Activated CD4-positive, alpha-beta memory T cell treated with anti-CD3 and anti-CD28 coated beads for 36 hours (primary cell): ENCODE measurements at regions not wholly inside any gene's neighbourhood (a gene's known extent, or its start where the extent isn't known, plus 50 kb on each side); places are given as distances from the start of the nearest gene placed in this dataset.

Experiments
- CTCF ChIA-PET: fragments of 350-600 bp; sonication (Branson Sonifier 250); formaldehyde crosslinking; loops from one replicate; lab custom pipeline; 2021; ENCODE audit warnings: antibody characterized with exemption, inconsistent platforms; lab: Charles Lee
- POLR2A ChIA-PET: fragments of 350-600 bp; sonication (Branson Sonifier 250); formaldehyde crosslinking; loops from one replicate; lab custom pipeline; 2021; ENCODE audit warnings: antibody characterized with exemption; lab: Charles Lee
- DNase-seq: peaks from one replicate; pipeline ENCODE4 v3.0.0-alpha.2; 2020
- H3K27ac Mint-ChIP-seq: one replicate; pipeline ENCODE4 v1.8.0; 2021; ENCODE audit warnings: mixed read lengths
- H3K27me3 Mint-ChIP-seq: one replicate; pipeline ENCODE4 v1.8.0; 2021; ENCODE audit warnings: mixed read lengths
- H3K36me3 Mint-ChIP-seq: one replicate; pipeline ENCODE4 v1.8.0; 2021; ENCODE audit warnings: mixed read lengths
- H3K4me1 Mint-ChIP-seq: one replicate; pipeline ENCODE4 v1.8.0; 2021; ENCODE audit warnings: low read depth, mixed read lengths
- H3K4me3 Mint-ChIP-seq: one replicate; pipeline ENCODE4 v1.8.0; 2021; ENCODE audit warnings: mild to moderate bottlenecking, mixed read lengths
- H3K9me3 Mint-ChIP-seq: one replicate; pipeline ENCODE4 v1.8.0; 2021; ENCODE audit warnings: mixed read lengths
- intact Hi-C: fragments of 100-400 bp; cut with micrococcal nuclease; formaldehyde crosslinking; loops from one replicate; pipeline ENCODE4 v1.15.1; 2023

DNA sequence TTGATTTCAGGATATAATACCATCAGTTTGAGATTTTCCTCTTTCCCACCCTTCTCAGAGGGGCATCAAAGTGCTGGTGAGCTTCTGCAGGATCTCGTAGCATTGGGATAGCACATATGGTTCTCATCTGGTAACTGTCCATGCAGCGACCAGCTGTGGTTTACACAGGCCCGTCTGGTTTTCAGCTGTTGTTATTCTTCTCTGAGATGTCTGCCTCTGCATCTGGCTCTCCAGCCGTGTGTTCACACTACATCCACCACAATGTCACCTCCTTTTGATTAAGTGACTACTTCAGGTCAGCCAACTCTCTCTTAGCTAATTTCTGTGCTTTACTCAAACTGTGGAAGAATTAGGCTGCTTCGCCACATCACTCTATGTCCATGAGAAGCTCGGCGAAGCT is 676.7 kb upstream of the TENM3 start:
- POLR2A ChIA-PET: no interaction called here
- CTCF ChIA-PET: no interaction called here
- Mint-ChIP-seq H3K27ac (no peak overlapping the region), H3K36me3 (no peaks in the 10 kb centered on the region), H3K4me1 (no peaks in the 10 kb centered on the region), H3K4me3 (no peak overlapping the region), H3K9me3 (peaks cover 3% of the 10 kb centered on the region), H3K27me3 (no peaks in the 10 kb centered on the region)
- intact Hi-C loops: no loop called here
- no peak for DNase-seq

DNA sequence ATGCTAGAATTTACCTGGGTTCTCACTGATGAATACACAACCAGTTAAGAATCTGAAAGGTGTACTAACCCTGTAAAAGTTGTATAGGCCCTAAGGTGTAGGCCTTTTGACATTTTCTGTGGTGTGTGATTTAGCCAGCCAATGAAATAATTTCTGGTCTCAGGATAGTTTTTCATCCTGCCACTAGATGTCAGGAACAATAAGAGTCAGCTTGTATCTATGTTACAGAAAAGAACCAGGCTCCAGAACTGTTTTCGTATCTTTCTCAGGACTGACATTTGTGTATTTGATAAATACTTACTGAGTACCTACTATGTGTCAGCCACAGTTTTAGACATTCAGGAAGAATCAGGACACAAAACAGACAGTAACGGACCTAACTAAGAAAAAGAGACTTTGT is 673.6 kb upstream of the TENM3 start:
- Mint-ChIP-seq H3K4me1 (no peaks in the 10 kb centered on the region), H3K27ac (no peak overlapping the region), H3K27me3 (no peaks in the 10 kb centered on the region), H3K9me3 (peaks cover 3% of the 10 kb centered on the region), H3K36me3 (no peaks in the 10 kb centered on the region), H3K4me3 (no peak overlapping the region)
- DNase-seq: no peak
- ChIA-PET CTCF (no interaction called here), POLR2A (no interaction called here)
- intact Hi-C loops: no loop called here

DNA sequence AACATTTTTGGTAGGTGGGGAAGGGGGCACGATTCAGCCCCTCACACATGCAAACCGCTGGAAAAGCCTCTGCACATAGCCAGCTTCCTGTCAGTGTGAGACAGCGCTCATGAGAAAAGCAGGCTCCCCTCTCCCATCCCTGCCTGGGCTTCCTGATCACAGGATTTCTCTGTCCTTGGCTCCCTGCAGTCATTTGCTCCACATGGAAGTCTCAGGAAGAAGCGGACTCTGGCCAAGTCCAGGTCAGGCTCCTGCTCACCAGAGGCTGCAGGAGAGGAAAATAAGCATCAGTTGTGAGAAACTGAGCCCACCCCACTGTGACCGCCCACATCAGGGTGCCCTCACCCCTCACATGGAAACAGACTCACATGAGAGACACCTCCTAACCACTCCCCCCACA is 664.3 kb upstream of the TENM3 start:
- Mint-ChIP-seq H3K9me3 (peaks cover 9% of the 10 kb centered on the region), H3K4me3 (no peak overlapping the region), H3K27me3 (no peaks in the 10 kb centered on the region), H3K36me3 (no peaks in the 10 kb centered on the region), H3K27ac (no peak overlapping the region), H3K4me1 (no peaks in the 10 kb centered on the region)
- ChIA-PET CTCF (no interaction called here), POLR2A (no interaction called here)
- no peak for DNase-seq
- intact Hi-C loops: no loop called here

DNA sequence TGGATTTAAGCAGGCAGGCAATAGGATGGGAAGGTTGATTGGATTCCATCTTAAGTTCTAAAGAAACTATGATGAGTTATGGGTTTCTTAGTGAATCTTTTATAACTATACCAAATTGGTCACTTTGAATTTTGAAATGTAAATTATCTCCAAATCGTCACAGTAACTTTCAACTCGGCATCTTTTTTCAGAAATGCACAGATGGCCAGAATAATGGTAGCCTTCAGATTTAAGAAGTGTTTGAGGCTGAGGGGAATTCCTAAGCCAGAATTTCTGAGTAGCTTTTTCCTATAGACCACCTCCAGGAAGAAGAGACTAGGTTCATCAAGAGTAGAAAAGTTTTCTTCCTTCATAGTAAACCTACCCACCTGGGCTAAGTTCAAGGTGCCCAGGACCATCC is 663.7 kb upstream of the TENM3 start:
- Mint-ChIP-seq H3K27ac (no peak overlapping the region), H3K27me3 (no peaks in the 10 kb centered on the region), H3K4me1 (no peaks in the 10 kb centered on the region), H3K4me3 (no peak overlapping the region), H3K9me3 (peaks cover 9% of the 10 kb centered on the region), H3K36me3 (no peaks in the 10 kb centered on the region)
- ChIA-PET POLR2A (no interaction called here), CTCF (no interaction called here)
- DNase-seq: no peak
- intact Hi-C loops: no loop called here

DNA sequence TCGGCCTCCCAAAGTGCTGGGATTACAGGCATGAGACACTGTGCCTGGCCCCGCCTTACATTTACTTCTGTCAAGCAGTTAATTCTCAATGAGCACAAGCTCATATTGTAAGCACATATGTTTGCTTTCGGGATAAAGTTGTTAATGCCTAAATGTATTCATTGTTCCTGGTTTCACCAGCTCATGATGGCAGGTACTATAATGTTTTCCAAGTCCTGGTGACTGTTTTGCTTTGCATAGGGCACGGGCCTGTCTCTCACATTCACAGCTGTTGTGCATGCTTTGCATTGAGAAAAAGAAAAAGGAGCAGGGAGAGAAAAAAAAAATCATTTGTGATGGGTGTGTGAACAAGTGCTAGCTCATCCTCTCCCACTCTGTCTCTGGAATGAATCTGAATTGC is 661.2 kb upstream of the TENM3 start:
- ChIA-PET POLR2A (no interaction called here), CTCF (no interaction called here)
- no peaks in the 10 kb centered on the region for H3K4me1 Mint-ChIP-seq
- H3K36me3 Mint-ChIP-seq: no peaks in the 10 kb centered on the region
- no peak overlapping the region for H3K4me3 Mint-ChIP-seq
- intact Hi-C loops: no loop called here
- no peak overlapping the region for H3K27ac Mint-ChIP-seq
- DNase-seq: no peak
- peaks cover 3% of the 10 kb centered on the region for H3K9me3 Mint-ChIP-seq
- no peaks in the 10 kb centered on the region for H3K27me3 Mint-ChIP-seq

DNA sequence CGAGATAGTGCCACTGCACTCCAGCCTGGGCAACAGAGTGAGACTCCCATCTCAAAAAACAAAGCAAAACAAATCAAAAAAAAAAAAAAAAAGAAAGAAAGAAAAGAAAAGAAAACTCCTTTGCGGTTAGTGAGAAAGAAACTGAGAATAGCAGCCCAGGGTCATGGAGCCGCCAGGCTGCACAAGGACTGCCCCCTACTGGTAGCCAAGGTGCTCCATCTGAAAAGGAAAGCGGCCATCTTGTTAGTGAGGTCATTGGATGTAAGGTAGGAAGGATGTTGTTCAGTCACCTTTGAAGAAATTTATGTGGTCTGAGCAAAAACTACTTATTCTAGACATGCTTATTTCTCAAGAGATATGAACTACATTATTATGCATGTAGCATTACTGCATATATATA is 660.6 kb upstream of the TENM3 start:
- POLR2A ChIA-PET: no interaction called here
- Mint-ChIP-seq H3K36me3 (no peaks in the 10 kb centered on the region), H3K4me1 (no peaks in the 10 kb centered on the region), H3K27ac (no peak overlapping the region), H3K27me3 (no peaks in the 10 kb centered on the region), H3K9me3 (peaks cover 6% of the 10 kb centered on the region), H3K4me3 (no peak overlapping the region)
- CTCF ChIA-PET: no interaction called here
- no peak for DNase-seq
- intact Hi-C loops: no loop called here

DNA sequence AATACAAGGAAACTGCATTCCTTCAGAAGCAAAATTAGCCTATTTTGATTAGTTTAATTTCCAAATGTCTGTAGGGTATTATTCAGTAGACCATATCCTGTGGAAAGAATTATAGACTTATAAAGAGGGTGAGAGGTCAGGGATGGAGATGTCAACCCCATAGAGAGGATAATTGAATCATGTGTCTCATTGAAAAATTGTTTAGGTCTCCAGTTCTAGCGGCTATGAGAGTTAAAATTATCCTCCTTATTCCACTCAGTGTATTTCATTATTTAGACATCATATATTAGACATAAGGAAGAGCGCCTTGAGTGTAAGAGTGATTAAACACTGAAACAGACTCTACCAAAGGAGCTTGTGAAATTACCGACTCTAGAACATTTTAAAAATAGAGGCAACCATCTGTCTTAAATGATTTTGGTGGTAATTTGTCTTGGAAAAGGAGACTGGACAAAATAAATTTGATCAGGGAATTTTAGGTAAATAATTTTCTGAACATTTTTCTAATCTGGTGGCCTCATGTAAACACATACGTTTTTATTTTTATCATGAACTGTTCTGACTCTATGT is 654.4 kb upstream of the TENM3 start:
- H3K4me1 Mint-ChIP-seq: no peaks in the 10 kb centered on the region
- H3K9me3 Mint-ChIP-seq: peaks cover 7% of the 10 kb centered on the region
- CTCF ChIA-PET: no interaction called here
- H3K4me3 Mint-ChIP-seq: no peak overlapping the region
- no peak overlapping the region for H3K27ac Mint-ChIP-seq
- DNase-seq: no peak
- intact Hi-C loops: no loop called here
- H3K36me3 Mint-ChIP-seq: no peaks in the 10 kb centered on the region
- POLR2A ChIA-PET: no interaction called here
- H3K27me3 Mint-ChIP-seq: no peaks in the 10 kb centered on the region

DNA sequence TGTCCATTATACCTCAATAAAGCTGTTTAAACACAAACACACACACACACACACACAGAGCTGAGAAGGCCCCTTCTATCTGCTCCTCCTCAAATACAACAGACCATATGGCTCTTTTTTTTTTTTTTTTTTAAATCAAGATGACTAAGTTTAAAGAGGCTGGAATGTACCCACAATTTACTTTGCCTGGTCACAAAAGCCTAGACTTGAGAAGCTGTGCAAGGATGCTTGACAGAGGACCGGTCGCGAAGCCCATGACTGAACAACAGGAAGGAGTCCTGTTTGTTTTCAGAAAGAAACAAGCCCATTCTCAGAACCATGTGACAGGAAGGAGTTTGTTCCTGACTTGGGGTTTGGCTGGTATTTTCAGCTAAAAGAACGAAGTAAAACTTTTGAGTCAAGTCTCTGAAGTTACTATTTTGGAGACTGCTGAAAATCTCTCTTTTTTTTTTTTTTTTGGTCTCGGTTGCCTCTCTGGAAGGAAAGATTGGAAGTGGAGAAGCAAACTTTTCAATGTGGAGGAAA is 650.9 kb upstream of the TENM3 start:
- POLR2A ChIA-PET: no interaction called here
- no peak for DNase-seq
- Mint-ChIP-seq H3K9me3 (peaks cover 8% of the 10 kb centered on the region), H3K36me3 (no peaks in the 10 kb centered on the region), H3K27ac (no peak overlapping the region), H3K27me3 (no peaks in the 10 kb centered on the region), H3K4me3 (no peak overlapping the region), H3K4me1 (no peaks in the 10 kb centered on the region)
- CTCF ChIA-PET: no interaction called here
- intact Hi-C loops: no loop called here

DNA sequence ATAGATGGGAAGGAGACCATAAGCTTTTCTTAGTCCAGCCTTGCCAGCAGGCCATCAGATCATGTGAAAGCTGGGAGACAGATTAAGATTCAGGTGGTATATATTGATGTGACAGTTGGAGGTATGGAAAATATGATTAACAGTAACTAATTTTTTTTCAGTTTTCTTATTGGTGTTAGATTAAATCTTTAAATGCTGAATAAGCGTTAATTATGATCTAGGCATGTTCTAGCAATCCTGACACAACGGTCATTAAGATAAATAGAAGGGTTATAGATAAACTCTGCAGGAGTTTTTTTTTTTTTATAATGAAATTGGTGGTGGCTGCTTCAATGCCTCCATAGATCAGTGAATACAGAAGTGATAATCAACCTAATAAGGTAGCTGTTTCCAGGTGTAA is 649.5 kb upstream of the TENM3 start:
- no peaks in the 10 kb centered on the region for H3K4me1 Mint-ChIP-seq
- intact Hi-C loops: no loop called here
- POLR2A ChIA-PET: no interaction called here

DNA sequence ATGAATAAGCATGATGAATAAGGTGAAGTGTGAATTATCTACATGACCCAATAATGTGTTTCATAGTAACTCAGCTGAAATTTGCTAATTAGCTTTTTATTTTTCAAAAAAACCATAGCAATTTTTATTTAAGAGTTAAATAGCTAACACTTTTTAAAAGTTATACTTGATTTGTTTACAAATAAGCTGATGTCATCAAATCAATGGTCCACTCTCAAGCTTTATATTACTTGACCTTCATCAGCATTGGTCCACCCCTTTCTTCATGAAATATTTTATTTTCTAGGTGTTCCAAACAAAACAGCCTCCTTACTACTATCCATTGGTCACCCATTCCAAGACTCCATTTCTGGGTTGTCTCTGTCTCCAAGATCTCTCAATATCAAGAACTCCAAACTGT is 649.0 kb upstream of the TENM3 start:
- no peak for DNase-seq
- Mint-ChIP-seq H3K36me3 (no peaks in the 10 kb centered on the region), H3K9me3 (peaks cover 2% of the 10 kb centered on the region), H3K27ac (no peak overlapping the region), H3K27me3 (no peaks in the 10 kb centered on the region), H3K4me3 (no peak overlapping the region), H3K4me1 (no peaks in the 10 kb centered on the region)
- intact Hi-C loops: no loop called here
- ChIA-PET POLR2A (no interaction called here), CTCF (no interaction called here)

More for the DNA sequence above, 649.5 kb upstream of the TENM3 start:
- no peaks in the 10 kb centered on the region for H3K36me3 Mint-ChIP-seq
- H3K9me3 Mint-ChIP-seq: peaks cover 2% of the 10 kb centered on the region
- H3K4me3 Mint-ChIP-seq: no peak overlapping the region
- H3K27ac Mint-ChIP-seq: no peak overlapping the region
- CTCF ChIA-PET: no interaction called here
- no peaks in the 10 kb centered on the region for H3K27me3 Mint-ChIP-seq
- no peak for DNase-seq

DNA sequence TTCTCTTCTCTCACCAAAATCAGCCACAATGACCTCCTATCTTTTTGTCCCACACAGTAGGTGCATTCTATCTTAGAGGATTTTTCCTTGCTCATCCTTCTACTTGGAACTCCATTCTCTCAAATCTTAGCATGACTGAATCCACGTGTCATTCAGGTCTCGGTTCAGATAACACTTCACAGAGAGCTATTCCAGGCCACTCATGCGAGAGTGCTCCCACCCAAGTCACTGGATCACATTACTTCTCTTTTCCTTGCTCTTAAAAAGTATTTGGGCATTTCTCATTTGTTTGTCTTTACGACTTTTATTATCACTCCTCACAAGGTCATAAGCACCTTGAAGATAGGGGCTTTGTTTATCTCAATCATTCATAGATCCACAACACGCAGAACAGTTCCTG is 647.5 kb upstream of the TENM3 start:
- ChIA-PET POLR2A (no interaction called here), CTCF (no interaction called here)
- intact Hi-C loops: no loop called here
- Mint-ChIP-seq H3K9me3 (peaks cover 2% of the 10 kb centered on the region), H3K4me1 (no peaks in the 10 kb centered on the region), H3K27ac (no peak overlapping the region), H3K4me3 (no peak overlapping the region), H3K27me3 (no peaks in the 10 kb centered on the region), H3K36me3 (no peaks in the 10 kb centered on the region)
- no peak for DNase-seq

DNA sequence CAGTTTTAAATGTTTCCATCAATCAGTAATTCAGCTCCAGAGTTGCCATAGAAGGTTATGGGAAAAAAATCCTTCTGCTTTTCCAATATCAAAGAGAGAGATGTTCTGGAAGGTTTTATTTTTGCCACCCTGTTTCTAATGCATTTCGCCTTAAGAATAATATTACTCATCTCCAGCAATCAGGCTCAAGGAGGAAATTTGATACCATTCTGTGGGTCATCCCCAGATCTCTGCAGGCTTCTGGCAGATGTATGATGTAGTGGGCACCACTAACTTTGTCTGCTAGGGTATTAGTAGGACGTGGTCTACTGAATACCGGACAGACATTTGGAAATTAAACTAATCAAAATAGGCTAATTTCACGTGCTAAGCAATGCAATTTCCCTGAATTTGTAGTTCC is 645.4 kb upstream of the TENM3 start:
- H3K27ac Mint-ChIP-seq: no peak overlapping the region
- H3K27me3 Mint-ChIP-seq: no peaks in the 10 kb centered on the region
- intact Hi-C loops: no loop called here
- peaks cover 2% of the 10 kb centered on the region for H3K9me3 Mint-ChIP-seq
- POLR2A ChIA-PET: no interaction called here
- no peaks in the 10 kb centered on the region for H3K4me1 Mint-ChIP-seq
- CTCF ChIA-PET: no interaction called here
- no peak for DNase-seq
- no peaks in the 10 kb centered on the region for H3K36me3 Mint-ChIP-seq
- H3K4me3 Mint-ChIP-seq: no peak overlapping the region

DNA sequence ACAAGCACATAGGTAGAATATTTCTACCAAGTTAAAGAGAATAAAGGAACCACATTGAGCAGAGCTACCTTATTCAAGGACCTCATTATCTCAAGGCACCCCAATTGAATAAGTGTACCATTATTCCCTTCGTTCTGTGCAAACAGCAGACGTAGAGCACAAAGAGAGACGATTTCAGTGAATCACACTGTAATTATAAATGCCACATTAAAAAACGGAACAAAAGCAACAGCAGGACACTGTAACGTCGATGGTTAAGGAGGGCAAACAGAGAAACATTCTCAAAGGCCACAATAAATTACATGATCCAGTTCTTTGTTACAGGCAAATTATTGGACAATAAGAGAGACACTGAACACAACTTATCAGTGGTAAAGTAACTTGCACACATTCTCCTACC is 644.1 kb upstream of the TENM3 start:
- Mint-ChIP-seq H3K36me3 (no peaks in the 10 kb centered on the region), H3K4me1 (no peaks in the 10 kb centered on the region), H3K4me3 (no peak overlapping the region), H3K9me3 (peaks cover 6% of the 10 kb centered on the region), H3K27me3 (no peaks in the 10 kb centered on the region), H3K27ac (no peak overlapping the region)
- ChIA-PET POLR2A (no interaction called here), CTCF (no interaction called here)
- intact Hi-C loops: no loop called here
- DNase-seq: no peak
